ENCODE measurements at regions not wholly inside any gene's neighbourhood (a gene's known extent, or its start where the extent isn't known, plus 50 kb on each side); places are given as distances from the start of the nearest gene placed in this dataset.
"Not testable (repeated sequence)": the region's sequence is repeated elsewhere in the genome, so short reads cannot be mapped to it uniquely, and the experiment has no call there.

GRCh38 chr7:113199841-113200240 is 81.5 kb upstream of the SMIM30 start:
- FAIRE-seq: no peak
- no peak for DNase-seq (ENCODE audit: extremely low spot score, insufficient read length, low read depth)

GRCh38 chr7:113199136-113199535 is 80.8 kb upstream of the SMIM30 start:
- FAIRE-seq: no peak
- no peak for DNase-seq (ENCODE audit: extremely low spot score, insufficient read length, low read depth)

- no peak for FAIRE-seq
- no peak for DNase-seq (ENCODE audit: extremely low spot score, insufficient read length, low read depth)
Measured at GRCh38 chr7:113198226-113198625, 79.9 kb upstream of the SMIM30 start.

- FAIRE-seq (no peak), DNase-seq (ENCODE audit: extremely low spot score, insufficient read length, low read depth) (no peak)
Measured at GRCh38 chr7:113197274-113197673, 78.9 kb upstream of the SMIM30 start.

GRCh38 chr7:113188396-113188795 is 70.0 kb upstream of the SMIM30 start:
- no peak for DNase-seq (ENCODE audit: extremely low spot score, insufficient read length, low read depth)
- no peak for FAIRE-seq

GRCh38 chr7:113179313-113179712 is 61.0 kb upstream of the SMIM30 start:
- DNase-seq (ENCODE audit: extremely low spot score, insufficient read length, low read depth): no peak
- FAIRE-seq: no peak

GRCh38 chr7:113176836-113177235 is 58.5 kb upstream of the SMIM30 start:
- no peak for DNase-seq (ENCODE audit: extremely low spot score, insufficient read length, low read depth)
- FAIRE-seq: no peak

GRCh38 chr7:113176180-113176579 is 57.8 kb upstream of the SMIM30 start:
- FAIRE-seq; DNase-seq (ENCODE audit: extremely low spot score, insufficient read length, low read depth): not testable (repeated sequence)

- FAIRE-seq (no peak), DNase-seq (ENCODE audit: extremely low spot score, insufficient read length, low read depth) (no peak)
Measured at GRCh38 chr7:113175525-113176104, 57.3 kb upstream of the SMIM30 start.

GRCh38 chr7:113172726-113173125 is 54.4 kb upstream of the SMIM30 start:
- no peak for FAIRE-seq
- no peak for DNase-seq (ENCODE audit: extremely low spot score, insufficient read length, low read depth)

- FAIRE-seq (no peak), DNase-seq (ENCODE audit: extremely low spot score, insufficient read length, low read depth) (no peak)
Measured at GRCh38 chr7:113170591-113170990, 52.2 kb upstream of the SMIM30 start.

Data from GM18507 (cell line).